Omental fat pad (tissue), 3 donors: ENCODE measurements at regions not wholly inside any gene's neighbourhood (a gene's known extent, or its start where the extent isn't known, plus 50 kb on each side); places are given as distances from the start of the nearest gene placed in this dataset.

Experiments
- ATAC-seq: fragments of 150-250 bp; one replicate; pipeline ENCODE4 v1.9.1; 2016; ENCODE audit warnings: mild to moderate bottlenecking, moderate library complexity; ENCODE audit not compliant: low FRiP score
- DNase-seq: peaks from one replicate; pipeline ENCODE4 v3.0.0-alpha.2; 2019; ENCODE audit warnings: low spot score
- CTCF ChIP-seq, 3 donors: fragments of 450-650 bp; IDR thresholded peaks; one replicate each; pipeline ENCODE4 v1.5.1; 2016 to 2017; ENCODE audit warnings: antibody characterized with exemption in 3 of 3, mild to moderate bottlenecking in 3 of 3, moderate library complexity in 2 of 3

- DNase-seq (no peak), ATAC-seq (no peak)
- no peak for TF ChIP-seq CTCF (IDR thresholded peaks at IDR 0.05)
Measured at GRCh38 chr5:5589857-5590256, 167.4 kb downstream of the ICE1 start.

GRCh38 chr5:5588887-5589826, 166.7 kb downstream of the ICE1 start:
- DNase-seq (no peak), ATAC-seq (no peak)
- no peak for TF ChIP-seq CTCF (IDR thresholded peaks at IDR 0.05)

GRCh38 chr5:5588386-5588785, 165.9 kb downstream of the ICE1 start:
- no peak for DNase-seq
- no peak for ATAC-seq
- TF ChIP-seq CTCF (IDR thresholded peaks at IDR 0.05), result no peak

- TF ChIP-seq CTCF (IDR thresholded peaks at IDR 0.05), result no peak
- DNase-seq (no peak), ATAC-seq (no peak)
Measured at GRCh38 chr5:5587474-5587873, 165.0 kb downstream of the ICE1 start.

GRCh38 chr5:5586721-5587120, 164.2 kb downstream of the ICE1 start:
- no peak for TF ChIP-seq CTCF (IDR thresholded peaks at IDR 0.05)
- DNase-seq, result no peak
- no peak for ATAC-seq

- no peak for TF ChIP-seq CTCF (IDR thresholded peaks at IDR 0.05)
- ATAC-seq (no peak), DNase-seq (no peak)
Measured at GRCh38 chr5:5585751-5586341, 163.4 kb downstream of the ICE1 start.

GRCh38 chr5:5584751-5585150, 162.3 kb downstream of the ICE1 start:
- ATAC-seq, result no peak
- no peak for TF ChIP-seq CTCF (IDR thresholded peaks at IDR 0.05)
- DNase-seq, result no peak
